SK-N-SH treated with all-trans-retinoic acid at 6 μM for 48 hours (cell line): ENCODE measurements at regions not wholly inside any gene's neighbourhood (a gene's known extent, or its start where the extent isn't known, plus 50 kb on each side); places are given as distances from the start of the nearest gene placed in this dataset.

Experiments
- ARNTL ChIP-seq: fragments of 450-650 bp; formaldehyde crosslinking; IDR thresholded peaks from 2 replicates; pipeline ENCODE4 v1.5.0; 2020; ENCODE audit warnings: low read depth, mild to moderate bottlenecking, moderate library complexity, borderline replicate concordance
- TCF4 ChIP-seq: fragments of 250-450 bp; sonication (Bioruptor Pico); IDR thresholded peaks from 2 replicates; pipeline ENCODE4 v1.8.0; 2021; ENCODE audit warnings: mild to moderate bottlenecking, moderate library complexity, borderline replicate concordance
- TOX ChIP-seq: fragments of 250-450 bp; sonication (Bioruptor Pico); IDR thresholded peaks from 2 replicates; pipeline ENCODE4 v1.8.0; 2021; ENCODE audit warnings: mild to moderate bottlenecking, moderate library complexity, borderline replicate concordance
- ZC3H10 ChIP-seq: fragments of 250-450 bp; sonication (Bioruptor Pico); IDR thresholded peaks from 2 replicates; pipeline ENCODE4 v1.5.1; 2021; ENCODE audit warnings: mild to moderate bottlenecking, moderate library complexity
- ZFP3 ChIP-seq: fragments of 250-450 bp; sonication (Bioruptor Pico); IDR thresholded peaks from 2 replicates; pipeline ENCODE4 v1.5.0; 2020; ENCODE audit warnings: mild to moderate bottlenecking, moderate library complexity
- ZNF565 ChIP-seq: fragments of 450-650 bp; formaldehyde crosslinking; conservative IDR thresholded peaks from 2 replicates; pipeline ENCODE4 v1.5.0; 2020; ENCODE audit warnings: low read depth, mild to moderate bottlenecking, moderate library complexity
- ZNF8 ChIP-seq: fragments of 450-650 bp; formaldehyde crosslinking; IDR thresholded peaks from 2 replicates; pipeline ENCODE4 v1.5.0; 2020; ENCODE audit warnings: mild to moderate bottlenecking, moderate library complexity
- TF ChIP-seq, protein P1 (sequence below): fragments of 250-450 bp; sonication (Bioruptor Pico); IDR thresholded peaks from 2 replicates; pipeline ENCODE4 v1.5.1; 2020; ENCODE audit warnings: low read depth, mild to moderate bottlenecking, moderate library complexity
- TF ChIP-seq, protein P2 (sequence below): fragments of 250-450 bp; sonication (Bioruptor Pico); IDR thresholded peaks from 2 replicates; pipeline ENCODE4 v1.5.0; 2020; ENCODE audit warnings: mild to moderate bottlenecking, moderate library complexity
- TF ChIP-seq, protein P3 (sequence below): fragments of 250-450 bp; sonication (Bioruptor Pico); IDR thresholded peaks from 2 replicates; pipeline ENCODE4 v1.8.0; 2020; ENCODE audit warnings: mild to moderate bottlenecking, moderate library complexity, borderline replicate concordance

DNA sequence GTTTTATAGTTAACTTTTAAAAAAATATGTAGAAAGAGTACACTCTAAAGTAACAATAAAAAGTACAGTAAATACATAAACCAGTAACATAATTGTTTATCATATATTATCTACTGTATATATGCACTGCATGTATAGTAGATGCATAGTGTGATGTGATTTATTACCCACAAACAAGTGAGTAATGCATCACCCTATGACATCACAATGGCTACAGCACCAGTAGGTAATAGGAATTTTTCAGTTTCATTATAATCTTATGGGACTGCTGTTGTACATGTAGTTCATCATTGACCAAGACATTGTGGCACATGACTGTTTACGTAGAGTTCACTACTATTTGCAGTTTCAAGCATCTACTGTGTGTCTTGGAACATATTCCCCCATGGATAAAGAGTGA lies 1047.2 kb downstream of the ROBO2 start:
- TF ChIP-seq ZNF8 = no peak
- TF ChIP-seq, protein P1, sequence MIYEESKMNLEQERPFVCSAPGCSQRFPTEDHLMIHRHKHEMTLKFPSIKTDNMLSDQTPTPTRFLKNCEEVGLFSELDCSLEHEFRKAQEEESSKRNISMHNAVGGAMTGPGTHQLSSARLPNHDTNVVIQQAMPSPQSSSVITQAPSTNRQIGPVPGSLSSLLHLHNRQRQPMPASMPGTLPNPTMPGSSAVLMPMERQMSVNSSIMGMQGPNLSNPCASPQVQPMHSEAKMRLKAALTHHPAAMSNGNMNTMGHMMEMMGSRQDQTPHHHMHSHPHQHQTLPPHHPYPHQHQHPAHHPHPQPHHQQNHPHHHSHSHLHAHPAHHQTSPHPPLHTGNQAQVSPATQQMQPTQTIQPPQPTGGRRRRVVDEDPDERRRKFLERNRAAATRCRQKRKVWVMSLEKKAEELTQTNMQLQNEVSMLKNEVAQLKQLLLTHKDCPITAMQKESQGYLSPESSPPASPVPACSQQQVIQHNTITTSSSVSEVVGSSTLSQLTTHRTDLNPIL (CRISPR knock-in tag) = no peak
- no peak for TF ChIP-seq ZC3H10
- TF ChIP-seq, protein P2, sequence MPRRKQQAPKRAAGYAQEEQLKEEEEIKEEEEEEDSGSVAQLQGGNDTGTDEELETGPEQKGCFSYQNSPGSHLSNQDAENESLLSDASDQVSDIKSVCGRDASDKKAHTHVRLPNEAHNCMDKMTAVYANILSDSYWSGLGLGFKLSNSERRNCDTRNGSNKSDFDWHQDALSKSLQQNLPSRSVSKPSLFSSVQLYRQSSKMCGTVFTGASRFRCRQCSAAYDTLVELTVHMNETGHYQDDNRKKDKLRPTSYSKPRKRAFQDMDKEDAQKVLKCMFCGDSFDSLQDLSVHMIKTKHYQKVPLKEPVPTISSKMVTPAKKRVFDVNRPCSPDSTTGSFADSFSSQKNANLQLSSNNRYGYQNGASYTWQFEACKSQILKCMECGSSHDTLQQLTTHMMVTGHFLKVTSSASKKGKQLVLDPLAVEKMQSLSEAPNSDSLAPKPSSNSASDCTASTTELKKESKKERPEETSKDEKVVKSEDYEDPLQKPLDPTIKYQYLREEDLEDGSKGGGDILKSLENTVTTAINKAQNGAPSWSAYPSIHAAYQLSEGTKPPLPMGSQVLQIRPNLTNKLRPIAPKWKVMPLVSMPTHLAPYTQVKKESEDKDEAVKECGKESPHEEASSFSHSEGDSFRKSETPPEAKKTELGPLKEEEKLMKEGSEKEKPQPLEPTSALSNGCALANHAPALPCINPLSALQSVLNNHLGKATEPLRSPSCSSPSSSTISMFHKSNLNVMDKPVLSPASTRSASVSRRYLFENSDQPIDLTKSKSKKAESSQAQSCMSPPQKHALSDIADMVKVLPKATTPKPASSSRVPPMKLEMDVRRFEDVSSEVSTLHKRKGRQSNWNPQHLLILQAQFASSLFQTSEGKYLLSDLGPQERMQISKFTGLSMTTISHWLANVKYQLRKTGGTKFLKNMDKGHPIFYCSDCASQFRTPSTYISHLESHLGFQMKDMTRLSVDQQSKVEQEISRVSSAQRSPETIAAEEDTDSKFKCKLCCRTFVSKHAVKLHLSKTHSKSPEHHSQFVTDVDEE (CRISPR knock-in tag) = no peak
- TF ChIP-seq ARNTL (CRISPR knock-in tag) = no peak
- TF ChIP-seq ZNF565 (CRISPR knock-in tag) = no peak
- no peak for TF ChIP-seq ZFP3 (CRISPR knock-in tag)
- TF ChIP-seq, protein P3, sequence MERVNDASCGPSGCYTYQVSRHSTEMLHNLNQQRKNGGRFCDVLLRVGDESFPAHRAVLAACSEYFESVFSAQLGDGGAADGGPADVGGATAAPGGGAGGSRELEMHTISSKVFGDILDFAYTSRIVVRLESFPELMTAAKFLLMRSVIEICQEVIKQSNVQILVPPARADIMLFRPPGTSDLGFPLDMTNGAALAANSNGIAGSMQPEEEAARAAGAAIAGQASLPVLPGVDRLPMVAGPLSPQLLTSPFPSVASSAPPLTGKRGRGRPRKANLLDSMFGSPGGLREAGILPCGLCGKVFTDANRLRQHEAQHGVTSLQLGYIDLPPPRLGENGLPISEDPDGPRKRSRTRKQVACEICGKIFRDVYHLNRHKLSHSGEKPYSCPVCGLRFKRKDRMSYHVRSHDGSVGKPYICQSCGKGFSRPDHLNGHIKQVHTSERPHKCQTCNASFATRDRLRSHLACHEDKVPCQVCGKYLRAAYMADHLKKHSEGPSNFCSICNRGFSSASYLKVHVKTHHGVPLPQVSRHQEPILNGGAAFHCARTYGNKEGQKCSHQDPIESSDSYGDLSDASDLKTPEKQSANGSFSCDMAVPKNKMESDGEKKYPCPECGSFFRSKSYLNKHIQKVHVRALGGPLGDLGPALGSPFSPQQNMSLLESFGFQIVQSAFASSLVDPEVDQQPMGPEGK (CRISPR knock-in tag) = no peak
- no peak for TF ChIP-seq TCF4 (CRISPR knock-in tag)
- TF ChIP-seq TOX = no peak
